UCSD-AML1 (cell line): ENCODE measurements at regions not wholly inside any gene's neighbourhood (a gene's known extent, or its start where the extent isn't known, plus 50 kb on each side); places are given as distances from the start of the nearest gene placed in this dataset.
A peak's percentile ranks its signal among the peaks of the same experiment; 100 is the strongest.
"Not testable (repeated sequence)": the region's sequence is repeated elsewhere in the genome, so short reads cannot be mapped to it uniquely, and the experiment has no call there.

ENCODE experiments used
- DNase-seq: peaks from one replicate; lab custom pipeline; 2025; ENCODE audit not compliant: unreplicated experiment; lab: John Stamatoyannopoulos, UW

DNA sequence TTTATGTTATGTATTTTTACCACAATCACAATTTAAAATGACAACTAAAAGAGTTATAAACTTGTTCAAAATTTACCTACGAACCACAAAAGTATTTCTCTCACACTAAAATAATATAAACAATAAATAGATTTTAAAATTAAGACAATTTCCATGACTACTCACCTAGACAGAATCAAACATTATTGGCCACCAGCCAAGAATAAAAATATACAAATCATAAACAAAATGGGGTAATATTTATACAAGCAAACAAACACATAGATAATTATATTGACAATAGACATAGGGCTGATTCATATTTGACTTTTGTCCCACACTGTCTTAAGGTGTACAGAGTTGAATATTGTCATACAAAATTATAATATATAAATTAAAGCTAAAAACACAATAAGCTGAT, 119.6 kb upstream of the ZNF92 start:
- DNase-seq: no peak

DNA sequence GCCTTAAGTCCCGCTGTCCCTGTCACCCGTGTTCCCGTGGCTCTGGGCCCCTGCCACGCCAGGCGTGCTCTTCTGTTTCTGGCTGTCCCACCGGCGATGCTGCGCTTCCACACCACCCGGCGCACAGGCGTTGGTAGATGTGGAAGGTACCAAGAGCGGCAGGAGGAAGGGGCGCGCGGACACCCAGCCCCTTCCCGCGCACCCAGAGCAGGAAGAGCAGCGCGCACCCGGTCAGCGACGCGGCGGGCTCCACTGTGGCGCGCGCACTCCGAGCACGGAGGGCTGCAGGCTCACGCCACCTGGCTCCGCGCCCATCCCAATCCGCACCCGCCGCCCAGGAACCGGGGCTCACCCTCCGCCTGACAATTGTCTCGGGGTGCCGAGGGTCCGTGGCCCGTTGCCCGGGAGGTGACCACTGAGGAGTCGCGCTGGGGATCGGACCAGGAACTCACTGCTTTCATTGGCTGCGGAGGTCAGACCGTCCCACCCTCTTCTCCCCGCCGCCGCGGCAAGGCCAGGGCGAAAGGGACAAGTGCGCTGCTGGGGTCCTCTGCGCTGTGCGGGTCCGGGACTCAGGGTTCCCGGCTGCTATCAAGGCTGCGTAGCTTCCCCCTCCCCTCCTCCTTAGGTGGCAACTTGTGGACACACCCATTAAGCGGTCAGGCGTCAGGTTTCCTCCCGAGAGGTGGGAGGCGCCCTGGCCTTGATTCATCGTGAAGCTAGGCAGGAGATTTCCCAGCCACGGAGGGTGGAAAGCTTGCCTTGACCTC, 121.6 kb upstream of the ZNF92 start:
- DNase-seq: peak; percentile 6

DNA sequence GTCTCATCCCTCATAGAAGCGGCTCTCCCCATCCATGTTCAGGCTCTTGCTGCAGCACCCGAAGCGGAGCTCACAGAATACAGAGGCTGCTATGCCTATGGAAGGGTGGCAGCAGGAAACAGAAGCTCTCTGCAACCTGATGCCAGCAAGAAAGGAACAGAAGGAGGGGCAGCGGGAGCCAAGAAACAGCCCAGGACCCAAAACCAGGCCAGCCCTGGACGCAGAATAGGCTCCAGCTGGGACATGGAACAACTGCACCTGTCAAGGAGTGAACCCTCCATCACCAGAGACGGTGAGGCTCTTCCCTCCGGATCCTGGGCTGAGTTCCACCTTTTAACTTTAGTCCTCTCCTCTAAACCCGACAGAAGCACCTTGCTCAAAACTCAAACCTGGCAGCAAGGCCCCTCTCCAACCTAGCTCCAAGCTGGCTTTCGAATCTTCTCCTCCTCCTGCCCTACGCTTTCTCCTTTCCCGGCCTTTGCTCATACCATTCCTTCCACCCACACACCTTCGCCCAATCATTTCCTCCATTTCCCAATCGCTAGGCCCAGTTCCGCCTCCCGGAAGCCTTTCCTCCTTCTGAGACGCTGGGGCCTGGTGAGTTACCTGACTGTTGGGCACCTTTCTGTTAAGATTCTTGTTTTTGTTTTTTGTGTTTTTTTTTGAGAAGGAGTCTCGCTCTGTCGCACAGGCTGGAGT, 122.8 kb upstream of the ZNF92 start:
- no peak for DNase-seq

DNA sequence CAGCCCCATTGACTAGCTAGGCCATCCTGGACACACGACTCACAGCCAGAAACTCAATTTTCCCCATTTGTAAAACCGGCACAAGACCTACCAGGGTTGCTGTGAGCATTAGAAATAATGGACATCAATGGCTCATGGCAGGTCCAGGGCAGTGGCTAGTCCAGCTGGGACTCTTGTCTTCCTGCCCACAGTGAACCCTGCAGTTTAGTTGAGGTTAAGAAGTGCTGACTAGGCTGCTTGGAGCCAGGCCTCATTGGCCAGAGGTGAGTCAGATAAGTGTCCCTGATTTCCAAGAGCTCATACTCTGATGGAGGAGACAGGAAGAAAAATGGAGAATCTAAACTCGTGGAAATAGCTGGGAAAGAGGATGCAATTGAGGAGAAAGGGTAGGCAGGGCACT, 123.4 kb upstream of the ZNF92 start:
- DNase-seq: no peak

DNA sequence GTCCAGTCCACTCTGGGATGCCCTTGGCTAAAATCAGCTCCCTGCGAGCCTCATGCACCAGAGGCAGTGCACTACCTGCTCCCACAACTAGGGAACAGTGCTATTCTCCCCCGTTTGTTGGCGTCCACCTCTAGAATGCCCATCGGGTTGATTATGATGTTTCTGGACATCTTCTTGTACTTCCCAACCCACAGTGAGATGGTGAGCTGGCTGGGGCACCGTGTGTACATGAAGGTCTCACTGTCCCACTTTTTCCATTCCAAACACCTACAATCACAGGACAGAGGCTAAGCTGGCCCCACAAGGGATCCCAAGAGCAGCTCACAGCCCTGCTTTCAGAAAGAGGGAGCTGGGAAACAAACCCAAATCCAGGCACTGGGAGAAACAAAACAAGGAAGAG, 126.2 kb upstream of the ZNF92 start:
- DNase-seq: no peak

DNA sequence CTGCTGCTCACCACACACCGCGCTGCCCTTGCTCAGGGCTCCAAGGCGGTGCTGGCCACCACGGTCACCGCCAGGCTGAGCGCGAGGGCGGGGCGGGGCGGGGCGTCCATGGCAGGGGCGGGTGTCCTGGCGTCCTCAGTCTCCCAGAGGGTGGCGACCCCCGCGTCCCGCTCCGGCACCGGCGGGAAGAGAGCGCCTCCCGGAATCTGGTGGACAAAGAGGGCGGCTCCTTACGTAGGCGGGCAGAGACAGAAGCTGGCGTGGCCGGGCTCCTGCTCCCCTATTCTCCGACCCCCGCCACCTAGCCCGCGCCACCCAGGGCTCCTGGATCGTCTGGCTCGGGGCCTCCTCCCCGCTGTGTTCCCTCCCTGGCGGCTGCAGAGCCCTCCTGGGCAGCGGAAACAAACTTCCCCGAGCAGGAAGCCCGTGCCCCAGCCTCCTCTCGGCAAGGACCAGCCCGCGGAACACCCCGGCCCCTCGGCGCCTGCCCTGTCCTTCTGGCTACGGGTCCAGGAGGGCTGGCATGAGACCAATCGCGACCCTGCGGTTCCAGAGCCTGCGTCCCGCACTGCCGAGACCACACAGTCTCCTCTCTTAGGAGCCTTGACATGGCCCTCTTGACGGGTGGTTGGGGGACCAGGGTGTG, 133.8 kb upstream of the ZNF92 start:
- no peak for DNase-seq

DNA sequence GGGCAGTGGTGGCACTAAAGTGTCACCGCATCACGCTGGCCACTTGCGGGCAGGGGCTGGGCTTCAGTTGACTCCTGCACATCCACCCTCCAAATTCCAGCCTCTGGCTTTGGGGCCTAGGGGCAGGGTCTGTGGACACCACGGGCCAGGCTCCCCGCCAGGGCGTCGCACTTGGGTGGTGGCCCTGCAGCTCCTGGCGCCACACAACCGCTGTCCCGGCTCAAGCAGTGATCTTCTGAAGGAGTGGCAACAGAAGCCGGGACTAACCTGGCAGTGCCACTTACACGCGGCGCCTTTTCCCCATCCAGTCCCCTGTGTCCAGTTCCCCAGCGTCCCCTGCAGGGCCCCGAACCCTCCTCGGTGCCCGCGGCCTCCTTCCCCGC, 134.3 kb upstream of the ZNF92 start:
- no peak for DNase-seq

DNA sequence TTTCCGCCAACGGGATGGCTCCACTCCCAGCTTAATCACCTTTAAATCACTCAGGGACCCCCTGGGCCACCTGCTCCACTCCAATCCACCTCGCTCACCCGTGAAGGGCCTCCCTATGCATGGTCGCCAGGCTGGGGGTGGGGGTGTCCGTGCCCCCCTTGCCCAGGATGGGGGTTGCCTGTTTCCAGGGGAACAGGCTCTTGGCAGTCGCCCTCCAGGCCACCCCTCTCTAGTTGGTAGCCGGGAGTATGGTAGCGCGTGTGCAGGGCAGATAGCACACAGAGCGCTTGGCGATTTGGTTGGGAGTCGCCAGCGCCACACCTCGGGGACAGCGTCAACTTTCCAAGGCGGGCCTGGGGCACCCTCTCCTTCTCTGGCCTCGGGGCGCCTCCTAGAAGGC, 134.9 kb upstream of the ZNF92 start:
- no peak for DNase-seq

DNA sequence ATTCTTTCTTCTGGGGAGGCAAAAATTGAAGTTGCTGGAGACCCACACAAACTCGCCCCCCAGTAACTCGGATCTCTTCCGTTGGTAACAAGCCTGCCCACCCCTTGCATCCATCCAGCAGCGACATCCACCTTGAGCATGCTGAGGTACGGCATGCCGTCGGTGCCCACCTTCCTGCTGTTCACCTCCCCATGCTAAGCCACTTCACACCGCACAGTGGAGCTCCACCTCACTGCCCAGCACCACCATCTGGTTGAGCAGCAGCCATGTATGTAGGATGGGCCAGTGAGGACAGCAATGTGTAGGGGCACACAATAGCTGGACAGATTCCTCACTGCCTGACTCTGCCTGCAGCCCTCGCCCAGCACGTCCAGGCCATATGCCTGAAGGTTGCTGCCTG, 138.1 kb upstream of the ZNF92 start:
- no peak for DNase-seq

DNA sequence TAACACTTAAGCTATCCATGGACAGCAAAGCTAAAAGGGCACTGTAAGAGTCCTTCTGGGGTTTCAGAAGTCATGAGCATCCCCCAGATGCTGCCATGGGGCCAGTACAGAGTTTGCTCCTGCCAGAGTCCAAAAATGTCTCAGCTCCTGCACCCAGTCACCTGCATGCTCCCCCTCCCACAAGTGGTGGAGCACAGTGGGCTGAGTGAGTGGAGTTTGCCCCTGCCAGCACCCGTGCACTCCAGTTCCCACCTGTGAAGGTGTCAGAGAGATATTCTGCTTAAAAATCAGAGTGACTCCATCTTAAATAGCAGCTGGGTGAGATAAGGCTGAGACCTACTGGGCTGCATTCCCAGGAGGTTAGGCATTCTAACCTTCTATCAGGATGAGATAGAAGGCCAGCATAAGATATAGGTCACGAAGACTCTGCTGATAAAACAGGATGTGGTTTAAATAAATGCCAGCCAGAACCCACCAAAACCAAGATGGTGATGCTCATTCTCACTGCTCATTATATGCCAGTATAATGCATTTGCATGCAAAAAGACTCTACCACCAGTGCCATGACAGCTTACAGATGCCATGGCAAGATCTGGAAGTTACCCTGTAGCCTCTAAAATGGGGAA, 140.1 kb upstream of the ZNF92 start:
- DNase-seq: no peak

DNA sequence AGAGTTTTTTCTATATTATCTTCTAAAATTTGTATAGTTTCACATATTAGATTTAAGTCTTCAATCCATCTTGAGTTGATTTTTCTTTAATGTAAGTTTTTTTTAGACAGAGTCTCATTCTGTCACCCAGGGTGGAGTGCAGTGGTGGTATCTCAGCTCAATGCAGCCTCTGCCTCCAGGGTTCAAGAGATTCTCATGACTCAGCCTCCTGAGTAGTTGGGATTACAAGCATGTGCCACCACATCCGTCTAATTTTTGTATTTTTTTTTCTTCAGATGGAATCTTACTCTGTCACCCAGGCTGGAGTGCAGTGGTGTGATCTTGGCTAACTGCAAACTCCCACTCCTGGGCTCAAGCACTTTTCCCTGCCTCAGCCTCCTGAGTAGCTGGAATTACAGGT, 143.4 kb upstream of the ZNF92 start:
- no peak for DNase-seq

DNA sequence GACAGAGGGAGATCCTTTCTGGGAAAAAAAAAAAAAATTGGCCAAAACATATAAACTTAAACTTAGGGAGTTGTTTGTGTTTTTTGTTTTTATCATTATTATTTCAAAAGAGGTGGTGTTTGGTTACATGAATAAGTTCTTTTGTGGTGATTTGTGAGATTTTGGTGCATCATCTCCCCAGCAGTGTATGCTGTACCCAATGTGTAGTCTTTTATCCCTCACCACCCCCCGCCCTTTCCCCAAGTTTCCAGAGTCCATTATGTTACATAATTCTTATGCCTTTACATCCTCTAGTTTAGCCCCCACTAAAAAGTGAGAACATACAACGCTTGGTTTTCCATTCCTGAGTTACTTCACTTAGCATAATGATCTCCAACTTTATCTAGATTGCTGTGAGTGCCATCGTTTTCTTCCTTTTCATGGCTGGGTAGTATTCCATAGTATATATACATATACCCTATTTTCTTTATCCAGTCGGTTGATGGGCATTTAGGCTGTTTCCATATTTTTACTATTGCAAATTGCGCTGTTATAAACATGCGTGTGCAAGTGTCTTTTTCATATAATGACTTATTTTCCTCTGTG, 148.1 kb upstream of the ZNF92 start:
- no peak for DNase-seq

DNA sequence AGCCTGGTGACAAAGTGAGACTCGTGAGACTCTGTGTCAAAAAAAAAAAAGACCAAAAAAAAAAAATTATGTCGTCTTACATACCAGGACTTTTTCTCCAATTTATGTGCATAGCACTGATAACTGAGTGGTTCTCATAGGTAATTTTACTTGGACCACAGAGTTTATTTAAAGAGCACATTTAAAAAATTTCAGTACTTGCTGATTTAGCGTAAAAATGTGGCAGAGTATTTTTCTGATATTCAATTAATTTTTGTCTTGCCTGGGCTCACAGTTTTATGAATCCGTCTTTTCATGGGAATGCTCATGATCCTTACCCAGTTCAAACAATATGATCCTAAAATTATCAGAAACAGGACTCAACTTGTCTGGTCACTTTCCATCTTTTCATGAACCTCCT, 151.0 kb upstream of the ZNF92 start:
- DNase-seq: no peak

DNA sequence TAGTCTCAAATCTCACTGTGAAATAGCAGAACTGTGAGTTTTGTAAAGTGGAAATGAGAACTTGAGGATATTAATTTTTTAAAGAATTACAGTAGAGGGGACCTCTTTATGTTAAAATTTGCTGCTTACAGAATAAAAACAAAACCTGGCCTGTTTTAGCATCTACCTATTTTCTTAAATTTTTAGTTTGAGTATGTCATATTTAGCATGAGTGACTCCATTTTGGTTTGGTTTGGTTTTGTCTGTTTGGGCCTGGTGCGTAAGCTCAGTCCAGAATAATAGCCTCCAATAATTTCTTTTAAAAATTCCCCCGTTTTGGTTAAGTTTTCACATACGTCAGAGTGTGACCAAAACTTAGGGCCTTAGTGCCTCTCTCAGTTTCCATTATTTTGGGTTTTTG, 152.0 kb upstream of the ZNF92 start:
- no peak for DNase-seq

DNA sequence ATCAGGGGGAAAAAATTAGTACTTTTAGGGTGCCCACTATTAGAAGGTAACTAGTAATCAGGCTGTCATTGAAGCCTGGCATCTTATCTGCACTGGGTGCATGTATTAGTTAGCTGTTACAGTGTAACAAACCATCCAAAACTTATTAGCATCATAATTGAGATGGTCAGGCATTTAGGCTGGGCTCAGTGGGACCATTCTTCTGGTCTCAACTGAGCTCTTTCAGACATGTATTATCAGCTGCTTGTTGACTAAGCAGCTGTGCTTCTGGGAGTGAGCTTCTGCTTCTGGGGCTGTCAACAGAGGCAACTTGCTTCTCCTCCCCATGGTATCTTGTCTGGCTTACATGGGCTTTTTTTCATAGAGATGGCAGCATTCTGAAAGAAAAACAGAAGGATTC, 154.0 kb upstream of the ZNF92 start:
- no peak for DNase-seq

DNA sequence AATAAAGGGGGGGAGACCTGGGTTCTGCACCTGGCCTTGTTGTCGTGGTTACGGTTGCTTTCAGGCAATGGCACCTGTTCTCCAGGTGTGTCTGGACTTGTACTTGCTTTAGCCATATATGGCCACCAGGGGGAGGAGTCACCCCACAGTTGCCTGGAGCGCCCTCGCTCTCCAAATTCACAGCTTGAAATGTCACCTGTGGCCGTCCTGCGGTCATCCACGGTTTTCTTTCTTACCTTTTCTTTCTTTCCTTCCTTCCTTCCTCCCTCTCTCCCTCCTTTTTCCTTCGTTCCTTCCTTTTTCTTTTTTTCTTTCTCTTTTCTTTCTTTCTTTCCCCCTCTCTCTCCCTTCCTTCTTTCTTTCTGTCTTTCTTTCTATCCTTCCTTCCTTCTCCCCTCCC, 157.2 kb upstream of the ZNF92 start:
- DNase-seq: peak; percentile 9

DNA sequence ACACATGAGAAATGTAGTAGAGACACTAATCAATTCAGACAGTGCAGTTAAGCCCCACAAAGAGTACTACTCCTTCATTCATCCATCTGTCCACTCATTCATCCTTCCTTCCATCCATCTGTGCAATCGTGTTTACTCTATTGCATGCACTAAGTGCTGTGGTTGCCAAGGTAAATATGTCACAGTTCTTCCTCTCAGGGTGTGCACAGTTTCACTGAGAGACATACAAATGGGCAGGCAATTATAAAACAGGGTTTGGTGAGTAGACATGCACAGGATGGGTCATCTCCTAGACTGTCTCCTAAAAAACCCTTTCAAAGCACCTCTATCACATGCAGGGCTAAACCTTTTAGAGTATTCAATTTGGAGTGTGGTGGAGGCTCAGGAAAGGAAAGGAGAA, 160.4 kb upstream of the ZNF92 start:
- DNase-seq: not testable (repeated sequence)

DNA sequence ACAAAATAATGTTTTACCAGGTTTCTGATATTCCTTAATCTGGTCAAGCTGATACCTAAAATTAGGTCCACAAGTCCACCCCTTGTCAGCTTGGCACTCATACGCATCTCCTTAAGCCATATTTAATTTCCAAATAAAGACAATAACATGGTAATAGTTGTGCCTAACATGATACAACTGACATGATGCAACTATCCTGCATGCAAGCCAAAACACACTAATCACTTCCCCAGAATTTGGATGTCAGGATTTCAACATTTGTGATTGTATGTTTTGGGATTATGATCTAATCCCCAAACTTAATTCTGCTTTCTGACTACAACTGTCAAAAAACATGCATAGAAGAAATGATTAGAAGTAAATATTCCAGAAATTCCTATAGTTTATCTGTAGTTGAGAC, 174.4 kb upstream of the ZNF92 start:
- DNase-seq: not testable (repeated sequence)

DNA sequence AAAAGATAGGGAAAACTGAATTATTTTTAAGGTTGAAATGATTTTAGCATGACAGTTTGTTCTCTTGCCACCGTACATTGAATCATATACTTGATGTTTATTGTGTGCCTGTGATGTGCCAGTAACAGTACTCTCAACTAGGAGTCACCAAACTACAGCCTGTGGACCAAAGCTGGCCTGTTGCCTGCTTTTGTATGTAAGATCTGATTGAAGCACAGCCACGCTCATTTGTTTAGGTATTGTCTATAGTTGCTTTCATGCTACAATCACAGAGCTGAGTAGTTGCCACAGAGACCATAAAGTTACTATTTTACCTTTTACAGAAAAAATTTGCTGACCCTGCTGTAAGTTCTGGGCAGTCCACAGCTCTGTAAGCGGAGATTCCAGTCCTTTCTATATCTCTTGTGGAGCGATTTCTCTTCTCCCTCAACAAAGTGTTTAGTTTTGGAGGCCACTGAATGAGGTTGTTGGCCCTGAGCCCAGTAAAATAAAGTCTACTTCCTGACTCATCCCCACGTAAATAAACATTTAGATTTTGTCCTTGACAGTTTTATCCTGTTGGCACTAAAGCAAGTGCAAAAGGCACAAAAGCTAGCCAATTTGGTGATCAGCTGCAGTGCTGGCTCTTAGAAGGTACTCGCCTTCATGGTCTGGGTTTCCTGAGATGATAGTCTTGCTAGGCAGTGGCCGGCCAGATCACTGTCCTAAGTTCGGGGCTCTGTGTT, 180.2 kb upstream of the ZNF92 start:
- DNase-seq: not testable (repeated sequence)

DNA sequence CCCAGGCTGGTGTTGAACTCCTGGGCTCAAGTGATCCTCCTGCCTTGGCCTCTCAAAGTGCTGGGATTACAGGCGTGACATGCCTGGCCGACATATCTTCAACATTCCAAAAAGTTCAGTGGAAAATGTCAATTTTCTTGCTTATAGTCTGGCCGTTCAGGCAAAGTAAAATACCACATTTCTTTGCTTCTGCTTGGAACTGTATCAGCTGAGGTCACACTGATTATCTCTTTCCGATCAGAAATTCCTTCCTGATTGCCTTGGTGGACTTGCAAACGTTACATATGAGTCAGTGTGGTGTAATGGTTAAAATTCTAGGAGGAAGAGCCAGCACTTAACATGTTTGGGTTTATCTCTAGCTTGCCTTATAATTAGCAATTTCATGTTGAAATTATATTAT, 170.6 kb upstream of the ERV3-1 start:
- DNase-seq: not testable (repeated sequence)

DNA sequence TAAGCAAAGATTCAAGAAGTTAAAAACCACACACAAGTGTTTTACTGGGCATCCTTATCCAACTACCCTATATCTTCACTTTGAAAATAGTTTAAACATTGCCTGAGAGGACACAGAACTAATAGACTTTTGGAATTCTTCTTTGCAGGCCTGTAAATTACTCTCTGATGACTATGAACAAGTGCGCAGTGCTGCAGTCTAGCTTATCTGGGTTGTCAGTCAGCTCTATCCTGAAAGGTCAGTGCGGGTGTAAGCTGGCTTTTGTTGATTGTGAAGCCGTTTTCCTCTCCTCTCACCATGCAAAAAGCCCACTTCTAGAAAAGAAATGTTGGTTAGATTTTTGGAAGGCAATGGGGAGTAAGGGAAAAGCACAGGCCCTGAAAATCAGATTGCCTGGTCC, 143.6 kb upstream of the ERV3-1 start:
- not testable (repeated sequence) for DNase-seq
